ENCODE measurements at regions not wholly inside any gene's neighbourhood (a gene's known extent, or its start where the extent isn't known, plus 50 kb on each side); places are given as distances from the start of the nearest gene placed in this dataset.

- Histone ChIP-seq H3K9ac (replicated peaks in 1 of 4; ENCODE audit: extremely low read depth in 1 of 4, low read depth in 3 of 4, low read length in 3 of 4) (peak overlapping the region in 1 of 4 experiments; percentile 15; a peak in 1 of 7 replicates), H3K27ac (ENCODE audit: low read depth, low read length) (0 out of 2 replicates have a peak overlapping the region, but pooled peaks have one; percentile 5), H3K4me2 (ENCODE audit: insufficient read depth in 1 of 2, low read depth in 2 of 2, low read length in 2 of 2) (peak overlapping the region; percentile 37 to 56)
- TF ChIP-seq CEBPB (IDR thresholded peaks at IDR 0.05; ENCODE audit: low read depth, low read length): peak; percentile 68
- peak; percentile 64 for TF ChIP-seq MAX (IDR thresholded peaks at IDR 0.05)
- no peak for TF ChIP-seq SUZ12 (IDR thresholded peaks at IDR 0.05; ENCODE audit: low read length)
- TF ChIP-seq RFX5 (IDR thresholded peaks at IDR 0.05; ENCODE audit: borderline replicate concordance, low read depth, low read length): no peak
- no peak for TF ChIP-seq SIN3A (conservative IDR thresholded peaks at IDR 0.05 in 1 of 2, IDR thresholded peaks at IDR 0.05 in 1 of 2; ENCODE audit: low read depth in 1 of 2, low read length in 2 of 2)
- TF ChIP-seq TBP (IDR thresholded peaks at IDR 0.05; ENCODE audit: low read depth, low read length): no peak
- TF ChIP-seq CBX8 (IDR thresholded peaks at IDR 0.05; ENCODE audit: borderline replicate concordance, low read depth, low read length): no peak
- TF ChIP-seq E2F6 (IDR thresholded peaks at IDR 0.05): peak; percentile 27; the same call in 1 of the 2 replicates
- no peak for TF ChIP-seq BRCA1 (IDR thresholded peaks at IDR 0.05; ENCODE audit: low read depth, low read length)
Measured at GRCh38 chr2:16012626-16013358, 72.4 kb downstream of the MYCN start.

More at GRCh38 chr2:16012626-16013358, 72.4 kb downstream of the MYCN start:
- Histone ChIP-seq H2BK20ac (ENCODE audit: low read length) (peak overlapping the region; percentile 95), H2BK120ac (replicated peaks; ENCODE audit: low read depth, low read length) (peak overlapping the region; percentile 97), H4K5ac (ENCODE audit: insufficient read length, low read depth, low read length) (peak overlapping the region; percentile 78), H3K79me2 (ENCODE audit: control insufficient read depth in 1 of 2, insufficient read depth in 2 of 2, low read length in 2 of 2) (no peaks in the 10 kb centered on the region), H2BK5ac (ENCODE audit: low read depth, low read length) (peak overlapping the region; percentile 93), H2AK5ac (ENCODE audit: low read depth, low read length) (peak overlapping the region; percentile 78), H3K9me3 (ENCODE audit: insufficient read depth in 2 of 2, low read depth in 1 of 2, low read length in 1 of 2) (no peaks in the 10 kb centered on the region), H2BK15ac (ENCODE audit: low read length) (peak overlapping the region; percentile 40; the same call in 1 of the 2 replicates), H4K8ac (ENCODE audit: extremely low read depth, insufficient read depth, low read length) (peak overlapping the region; percentile 71), H3K4me1 (replicated peaks in 1 of 4; ENCODE audit: control insufficient read depth in 3 of 4, insufficient read depth in 4 of 4, low read length in 3 of 4) (peaks cover 14 to 23% (median 16%) of the 10 kb centered on the region in 4 experiments), H3K14ac (ENCODE audit: insufficient read length) (no peak overlapping the region), H3K79me1 (ENCODE audit: low read depth, low read length) (no peaks in the 10 kb centered on the region; the same call in 1 of the 2 replicates), H3K18ac (ENCODE audit: extremely low read depth, low read length) (peak overlapping the region; percentile 99), H2BK12ac (ENCODE audit: low read depth, low read length) (peak overlapping the region; percentile 97), H3K23me2 (ENCODE audit: low read depth, low read length) (0 out of 2 replicates have a peak, but pooled peaks cover 3% of the 10 kb centered on the region), H3K27me3 (replicated peaks in 1 of 4; ENCODE audit: control insufficient read depth in 3 of 4, extremely low read depth in 1 of 4, insufficient read depth in 3 of 4, low read length in 3 of 4) (peaks cover 0 to 4% (median 2%) of the 10 kb centered on the region in 4 experiments; a peak in 1 of 7 replicates), H3K23ac (ENCODE audit: insufficient read length) (no peak overlapping the region), H2AFZ (ENCODE audit: low read length) (peak overlapping the region; percentile 7; the same call in 1 of the 2 replicates), H4K91ac (replicated peaks; ENCODE audit: insufficient read length, low read length) (peak overlapping the region; percentile 98), H3K4me3 (ENCODE audit: extremely low read depth in 1 of 4, insufficient read depth in 2 of 4, low read depth in 3 of 4, low read length in 4 of 4) (peak overlapping the region in 2 of 4 experiments; percentile 19 to 20; a peak in 2 of 8 replicates), H4K20me1 (replicated peaks in 1 of 2; ENCODE audit: control insufficient read depth in 1 of 2, insufficient read depth in 2 of 2, low read length in 2 of 2) (no peaks in the 10 kb centered on the region), H3K36me3 (ENCODE audit: control insufficient read depth in 2 of 4, insufficient read depth in 4 of 4, low read length in 3 of 4) (no peaks in the 10 kb centered on the region), H3K56ac (replicated peaks; ENCODE audit: insufficient read length, low read depth, low read length) (peak overlapping the region; percentile 42), H3K4ac (replicated peaks; ENCODE audit: insufficient read length, low read depth, low read length) (peak overlapping the region; percentile 69)
- DNase-seq (ENCODE audit: low read depth in 1 of 2, low spot score in 2 of 2): peak in 1 of 2 experiments; percentile 66
- WGBS, 2 experiments (ENCODE audit: extremely low coverage in 1 of 2, insufficient coverage in 1 of 2, insufficient read length in 1 of 2, insufficient replicate concordance in 2 of 2, low coverage in 1 of 2, low lambda C conversion rate in 2 of 2, missing lambda C conversion rate in 1 of 2): 28% methylated on average over 19 of the region's 19 CpGs; no CpG with 5 or more reads in 1 of the 2 experiments
- FAIRE-seq: no peak
- POLR2A ChIA-PET (ENCODE audit: partially characterized antibody): interaction anchor here (0.6 to 1.8 kb wide), 11 partner anchors 9 to 324 kb away, joined by 3 to 8 read pairs (median 4); partner anchors contain the start of gene MYCN
- CTCF ChIA-PET (ENCODE audit: partially characterized antibody): interaction anchor here (0.7 to 15.6 kb wide), 8 partner anchors 21 to 71 kb away, joined by 3 to 120 read pairs (median 4); no protein-coding TSS in a partner anchor

Data from H1 (cell line).